K562 (cell line): ENCODE measurements at regions not wholly inside any gene's neighbourhood (a gene's known extent, or its start where the extent isn't known, plus 50 kb on each side); places are given as distances from the start of the nearest gene placed in this dataset.

Experiments
- ATAC-seq: fragments of 200-7000 bp; cut with Tn5 transposase; 3 replicates; pipeline ENCODE4 v1.9.1; 2020; ENCODE audit warnings: moderate library complexity
- BruUV-seq: library from RNA; stranded (reverse); fragments of 400-500 nt; replicated peaks from 2 replicates; lab custom pipeline; 2021; lab: Mats Ljungman, UMichigan
- CTCF ChIA-PET: fragments of 300-600 bp; formaldehyde crosslinking; extraction: SDS; loops from one replicate; lab custom pipeline; 2021; ENCODE audit warnings: low intra/inter-chr PET ratio; lab: Yijun Ruan, JAX
- POLR2A ChIA-PET: fragments of 300-600, 350-650 bp; sonication (Branson Sonifier 250); formaldehyde crosslinking; extraction: SDS; loops from one replicate; lab custom pipeline; 2021; ENCODE audit warnings: antibody characterized with exemption, inconsistent platforms; lab: Yijun Ruan, JAX
- DNase-seq, 4 experiments: peaks; one replicate each; pipeline versions ENCODE4 v3.0.0 to v3.0.0-alpha.2; 2011 to 2018; ENCODE audit warnings: low spot score in 3 of 4, mixed read lengths in 3 of 4; ENCODE audit errors: extremely low read depth in 1 of 4
- FAIRE-seq: peaks from 2 replicates; lab custom pipeline; 2011; peaks lifted over from hg19 to GRCh38; lab: Jason Lieb, UNC
- H2AFZ ChIP-seq: 2 replicates; pipeline ENCODE4 v1.6.0; 2011; ENCODE audit warnings: low read depth, low read length, control low read depth, inconsistent platforms
- H3K27ac ChIP-seq: fragments of 200-600 bp; 3 replicates; pipeline ENCODE4 v1.8.0; 2011; ENCODE audit warnings: low read depth, mild to moderate bottlenecking, control low read depth, inconsistent platforms, low read length, moderate library complexity, mixed read lengths; ENCODE audit errors: extremely low read depth
- H3K27me3 ChIP-seq, 2 experiments: fragments of 300-600 bp in 1 of 2; 2 replicates in 1 of 2; 3 replicates in 1 of 2; pipeline versions ENCODE4 v1.6.0 to v1.8.0; 2011; ENCODE audit warnings: inconsistent platforms in 2 of 2, low read length in 2 of 2, mild to moderate bottlenecking in 1 of 2, mixed read lengths in 1 of 2, moderate library complexity in 1 of 2; ENCODE audit not compliant: control insufficient read depth in 2 of 2, insufficient read depth in 2 of 2
- H3K36me3 ChIP-seq: fragments of 300-600 bp; 3 replicates; pipeline ENCODE4 v1.8.0; 2011; ENCODE audit warnings: mild to moderate bottlenecking, low read length, inconsistent platforms; ENCODE audit not compliant: control insufficient read depth, insufficient read depth
- H3K4me1 ChIP-seq, 2 experiments: fragments of 200-600 bp in 1 of 2; replicated peaks in 1 of 2; 2 replicates in 1 of 2; 3 replicates in 1 of 2; pipeline versions ENCODE4 v1.5.1 to v1.8.0; 2011; ENCODE audit warnings: inconsistent platforms in 2 of 2, low read length in 2 of 2, mild to moderate bottlenecking in 1 of 2, mixed read lengths in 1 of 2, moderate library complexity in 1 of 2; ENCODE audit not compliant: control insufficient read depth in 2 of 2, insufficient read depth in 2 of 2
- H3K4me2 ChIP-seq: 2 replicates; pipeline ENCODE4 v1.6.1; 2011; ENCODE audit warnings: low read length, control low read depth, inconsistent platforms, mixed read lengths; ENCODE audit not compliant: insufficient read depth
- H3K4me3 ChIP-seq: fragments of 200-600 bp; sonication (generic), shearing (Covaris generic); 2 replicates; pipeline ENCODE4 v1.5.1; 2016; ENCODE audit warnings: control low read depth, inconsistent platforms
- H3K79me2 ChIP-seq: fragments of 200-600 bp; 3 replicates; pipeline ENCODE4 v1.8.0; 2011; ENCODE audit warnings: low read length, inconsistent platforms; ENCODE audit not compliant: control insufficient read depth, insufficient read depth
- H3K9ac ChIP-seq, 2 experiments: 2 replicates each; pipeline versions ENCODE4 v1.6.0 to v1.6.1; 2011; ENCODE audit warnings: low read depth in 2 of 2, low read length in 2 of 2, control low read depth in 1 of 2, inconsistent platforms in 1 of 2, mild to moderate bottlenecking in 1 of 2, mixed read lengths in 1 of 2; ENCODE audit not compliant: insufficient read depth in 1 of 2
- H3K9me1 ChIP-seq: one replicate; pipeline ENCODE4 v1.6.0; 2011; ENCODE audit warnings: inconsistent platforms, mild to moderate bottlenecking, low read length, moderate library complexity; ENCODE audit not compliant: control insufficient read depth, insufficient read depth
- H3K9me3 ChIP-seq: replicated peaks from 2 replicates; pipeline ENCODE4 v1.5.1; 2011; ENCODE audit warnings: low read depth, low read length, inconsistent platforms; ENCODE audit not compliant: control insufficient read depth, insufficient read depth
- H4K20me1 ChIP-seq: replicated peaks from 2 replicates; pipeline ENCODE4 v1.6.1; 2011; ENCODE audit warnings: low read length, inconsistent platforms, mixed read lengths; ENCODE audit not compliant: control insufficient read depth, insufficient read depth
- PHF8 ChIP-seq: fragments of 200-600 bp; sonication (generic); IDR thresholded peaks from 2 replicates; pipeline ENCODE4 v1.6.1; 2012; ENCODE audit warnings: mixed run types, mild to moderate bottlenecking, inconsistent platforms, low read length, moderate library complexity, borderline replicate concordance
- STAT5A ChIP-seq: IDR thresholded peaks from 2 replicates; pipeline ENCODE4 v1.6.1; 2012; ENCODE audit warnings: low read length, inconsistent platforms, borderline replicate concordance
- STAT5B ChIP-seq: fragments of 250-450 bp; sonication (Bioruptor Pico); IDR thresholded peaks from 2 replicates; pipeline ENCODE4 v1.8.0; 2021; ENCODE audit warnings: mild to moderate bottlenecking, inconsistent platforms
- ZC3H4 ChIP-seq: sonication (generic); formaldehyde crosslinking; IDR thresholded peaks from 2 replicates; pipeline ENCODE4 v1.9.0; 2021; ENCODE audit warnings: missing genetic modification reagents, borderline replicate concordance
- ZNF282 ChIP-seq: sonication (generic); formaldehyde crosslinking; IDR thresholded peaks from 2 replicates; pipeline ENCODE4 v1.8.1; 2023; ENCODE audit warnings: missing genetic modification reagents
- WGBS: fragments of 100-300 bp; shearing (Covaris generic); methylation state at CpG from one replicate; pipeline ENCODE4 v1.1.6; 2016; ENCODE audit warnings: low coverage, mixed read lengths; ENCODE audit not compliant: insufficient coverage; ENCODE audit errors: missing lambda C conversion rate; 5-methylcytosine and 5-hydroxymethylcytosine counted together
- in situ Hi-C: fragments of 300-500 bp; cut with MboI; formaldehyde crosslinking; loops from 4 replicates; pipeline ENCODE4 v1.15.0; 2018; ENCODE audit warnings: inconsistent platforms, mixed read lengths
- intact Hi-C: fragments of 100-400 bp; cut with micrococcal nuclease; formaldehyde crosslinking; loops from 2 replicates; pipeline ENCODE4 v1.14.2; 2022
- TF ChIP-seq, protein P1 (sequence below), 2 experiments: fragments of 450-650 bp; formaldehyde crosslinking in 1 of 2; IDR thresholded peaks; 2 replicates each; pipeline versions ENCODE4 v1.4.0 to v1.6.1; 2014 to 2020; ENCODE audit warnings: mild to moderate bottlenecking in 2 of 2, borderline replicate concordance in 1 of 2, low read depth in 1 of 2

DNA sequence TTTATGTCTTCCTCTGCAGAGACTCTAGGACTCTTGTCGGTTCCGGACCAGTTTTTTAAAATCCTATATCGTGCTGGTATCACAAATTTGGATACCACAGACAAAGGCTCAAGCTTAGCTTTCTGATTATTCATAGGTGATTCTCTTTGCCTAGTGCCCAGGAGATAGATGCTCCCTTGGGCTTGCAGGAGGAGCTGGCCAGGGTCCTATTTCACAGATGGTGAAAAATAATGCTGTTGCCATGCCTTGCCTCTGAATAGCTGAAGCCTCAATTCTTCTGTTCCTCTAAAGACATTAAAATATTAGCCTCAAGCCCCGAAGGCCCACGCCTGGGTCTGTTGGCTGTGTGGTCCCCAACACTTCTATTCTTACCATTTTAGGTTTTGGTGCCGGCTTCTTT is 123.9 kb upstream of the BACH2 start:
- Histone ChIP-seq H2AFZ (no peak overlapping the region), H3K79me2 (no peaks in the 10 kb centered on the region)
- DNase-seq (no peak), ATAC-seq (no peak)
- no peak for TF ChIP-seq PHF8
- no peak for TF ChIP-seq STAT5A
- no peak for TF ChIP-seq ZNF282 (CRISPR knock-in tag)
- no peak for TF ChIP-seq STAT5B (CRISPR knock-in tag)
- TF ChIP-seq ZC3H4 (CRISPR knock-in tag), result no peak
- TF ChIP-seq, protein P1, sequence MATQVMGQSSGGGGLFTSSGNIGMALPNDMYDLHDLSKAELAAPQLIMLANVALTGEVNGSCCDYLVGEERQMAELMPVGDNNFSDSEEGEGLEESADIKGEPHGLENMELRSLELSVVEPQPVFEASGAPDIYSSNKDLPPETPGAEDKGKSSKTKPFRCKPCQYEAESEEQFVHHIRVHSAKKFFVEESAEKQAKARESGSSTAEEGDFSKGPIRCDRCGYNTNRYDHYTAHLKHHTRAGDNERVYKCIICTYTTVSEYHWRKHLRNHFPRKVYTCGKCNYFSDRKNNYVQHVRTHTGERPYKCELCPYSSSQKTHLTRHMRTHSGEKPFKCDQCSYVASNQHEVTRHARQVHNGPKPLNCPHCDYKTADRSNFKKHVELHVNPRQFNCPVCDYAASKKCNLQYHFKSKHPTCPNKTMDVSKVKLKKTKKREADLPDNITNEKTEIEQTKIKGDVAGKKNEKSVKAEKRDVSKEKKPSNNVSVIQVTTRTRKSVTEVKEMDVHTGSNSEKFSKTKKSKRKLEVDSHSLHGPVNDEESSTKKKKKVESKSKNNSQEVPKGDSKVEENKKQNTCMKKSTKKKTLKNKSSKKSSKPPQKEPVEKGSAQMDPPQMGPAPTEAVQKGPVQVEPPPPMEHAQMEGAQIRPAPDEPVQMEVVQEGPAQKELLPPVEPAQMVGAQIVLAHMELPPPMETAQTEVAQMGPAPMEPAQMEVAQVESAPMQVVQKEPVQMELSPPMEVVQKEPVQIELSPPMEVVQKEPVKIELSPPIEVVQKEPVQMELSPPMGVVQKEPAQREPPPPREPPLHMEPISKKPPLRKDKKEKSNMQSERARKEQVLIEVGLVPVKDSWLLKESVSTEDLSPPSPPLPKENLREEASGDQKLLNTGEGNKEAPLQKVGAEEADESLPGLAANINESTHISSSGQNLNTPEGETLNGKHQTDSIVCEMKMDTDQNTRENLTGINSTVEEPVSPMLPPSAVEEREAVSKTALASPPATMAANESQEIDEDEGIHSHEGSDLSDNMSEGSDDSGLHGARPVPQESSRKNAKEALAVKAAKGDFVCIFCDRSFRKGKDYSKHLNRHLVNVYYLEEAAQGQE (IDR thresholded peaks at IDR 0.05; ENCODE audit: borderline replicate concordance), result peak; percentile 52
- TF ChIP-seq, protein P1 (CRISPR knock-in tag; IDR thresholded peaks at IDR 0.05; ENCODE audit: low read depth), result no peak
- TF ChIP-seq, all 486 proteins: peak for 1
- ChIA-PET POLR2A (interaction anchor here (0.6 to 1.7 kb wide), 5 partner anchors 11 to 632 kb away, joined by 3 to 6 read pairs (median 4); no protein-coding TSS in a partner anchor), CTCF (no interaction called here)
- H3K9ac ChIP-seq, result no peak overlapping the region
- no peak overlapping the region for H3K4me2 ChIP-seq
- intact Hi-C loops (no loop called here), in situ Hi-C loops (no loop called here)
- no peak for FAIRE-seq
- no peak overlapping the region for H3K27ac ChIP-seq
- no peaks in the 10 kb centered on the region for H4K20me1 ChIP-seq
- no peak overlapping the region for H3K4me3 ChIP-seq
- no peaks in the 10 kb centered on the region for H3K27me3 ChIP-seq
- no peaks in the 10 kb centered on the region for H3K9me1 ChIP-seq
- H3K36me3 ChIP-seq, result no peaks in the 10 kb centered on the region
- H3K4me1 ChIP-seq, result no peaks in the 10 kb centered on the region
- WGBS, result 34% methylated on average over 6 of the region's 6 CpGs
- H3K9me3 ChIP-seq, result no peaks in the 10 kb centered on the region
- BruUV-seq, result no TSS peak
